Endothelial cell of umbilical vein (primary cell): ENCODE measurements at regions not wholly inside any gene's neighbourhood (a gene's known extent, or its start where the extent isn't known, plus 50 kb on each side); places are given as distances from the start of the nearest gene placed in this dataset.

Experiments
- CTCF ChIP-seq, 2 donors: IDR thresholded peaks; 1 replicate in 1 of 2; 2 replicates in 1 of 2; pipeline ENCODE4 v1.5.1; 2011; ENCODE audit warnings: low read length in 2 of 2, mild to moderate bottlenecking in 2 of 2, moderate library complexity in 2 of 2, control low read depth in 1 of 2, inconsistent platforms in 1 of 2, low read depth in 1 of 2; ENCODE audit not compliant: insufficient read depth in 1 of 2; ENCODE audit errors: extremely low read depth in 1 of 2
- EZH2 ChIP-seq: IDR thresholded peaks from 2 replicates; pipeline ENCODE4 v1.6.1; 2012; ENCODE audit warnings: borderline replicate concordance, low read depth, mild to moderate bottlenecking, moderate library complexity, low read length, inconsistent platforms; ENCODE audit not compliant: severe bottlenecking
- FOS ChIP-seq: IDR thresholded peaks from 2 replicates; pipeline ENCODE4 v1.6.1; 2011; ENCODE audit warnings: mild to moderate bottlenecking, low read length, moderate library complexity, borderline replicate concordance; ENCODE audit not compliant: insufficient read depth
- GATA2 ChIP-seq: IDR thresholded peaks from 2 replicates; pipeline ENCODE4 v1.7.0; 2011; ENCODE audit warnings: low read depth, mild to moderate bottlenecking, moderate library complexity, mixed read lengths, low read length; ENCODE audit not compliant: insufficient read length, insufficient read depth
- JUN ChIP-seq: IDR thresholded peaks from 2 replicates; pipeline ENCODE4 v1.6.1; 2011; ENCODE audit warnings: borderline replicate concordance, low read depth; ENCODE audit not compliant: insufficient read length, insufficient read depth
- MAX ChIP-seq: IDR thresholded peaks from 2 replicates; pipeline ENCODE4 v1.6.1; 2011; ENCODE audit not compliant: insufficient read depth, insufficient read length
- MYC ChIP-seq: IDR thresholded peaks from one replicate; pipeline ENCODE4 v1.6.1; 2011; ENCODE audit warnings: mild to moderate bottlenecking, low read depth, low read length
- POLR2A ChIP-seq: IDR thresholded peaks from 2 replicates; pipeline ENCODE4 v1.6.1; 2012; ENCODE audit warnings: low read depth, mild to moderate bottlenecking, control low read depth, low read length
- POLR2AphosphoS5 ChIP-seq: IDR thresholded peaks from 2 replicates; pipeline ENCODE4 v1.6.1; 2012; ENCODE audit warnings: low read depth, mild to moderate bottlenecking, control low read depth, low read length, moderate library complexity; ENCODE audit not compliant: insufficient read depth

GRCh38 chr6:51120016-51120415 is 301.3 kb downstream of the TFAP2B start:
- TF ChIP-seq POLR2AphosphoS5 (no peak), POLR2A (no peak), CTCF (IDR thresholded peaks at IDR 0.05; ENCODE audit: extremely low read depth in 1 of 2, insufficient read depth in 1 of 2, low read depth in 1 of 2, low read length in 2 of 2) (no peak), MAX (no peak), EZH2 (no peak), JUN (no peak), MYC (no peak), FOS (no peak), GATA2 (no peak)
